ENCODE measurements at regions not wholly inside any gene's neighbourhood (a gene's known extent, or its start where the extent isn't known, plus 50 kb on each side); places are given as distances from the start of the nearest gene placed in this dataset.

DNA sequence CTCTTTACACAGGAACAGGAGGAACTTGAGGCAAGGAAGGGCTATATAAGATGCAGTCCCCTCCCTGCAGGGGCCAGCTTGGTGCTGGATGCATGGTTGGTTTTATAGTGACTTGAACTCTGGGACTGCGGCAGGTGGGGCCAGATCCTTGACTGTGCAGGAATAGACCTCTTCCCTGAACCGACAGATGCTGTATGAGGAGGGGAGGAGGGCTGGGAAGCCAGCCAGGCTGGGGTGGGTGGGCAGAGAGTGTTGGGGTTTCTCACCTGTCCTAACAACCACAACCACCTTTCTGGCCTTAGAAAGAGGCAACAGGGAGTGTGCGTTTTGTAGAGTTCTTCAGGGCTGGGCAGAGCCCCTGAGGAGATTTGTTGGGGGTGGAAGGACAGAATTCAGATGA, 798.1 kb downstream of the KCNJ18 start:
- Histone ChIP-seq H3K9me2 (ENCODE audit: insufficient read depth) (no peaks in the 10 kb centered on the region), H3K27me3 (ENCODE audit: insufficient read depth) (no peaks in the 10 kb centered on the region)
- peaks cover 99% of the 10 kb centered on the region for H3K9me3 Mint-ChIP-seq

More for the DNA sequence above, 798.1 kb downstream of the KCNJ18 start:
- Mint-ChIP-seq H3K4me1 (no peaks in the 10 kb centered on the region), H3K4me3 (no peak overlapping the region), H3K27me3 (ENCODE audit: insufficient read depth, low read depth, poor library complexity) (no peaks in the 10 kb centered on the region), H3K36me3 (ENCODE audit: low read depth) (peaks cover 40% of the 10 kb centered on the region), H3K27ac (no peak overlapping the region)
- Histone ChIP-seq H3K4me2 (no peak overlapping the region), H3K36me3 (ENCODE audit: insufficient read depth) (no peaks in the 10 kb centered on the region), H4K20me1 (replicated peaks; ENCODE audit: insufficient read depth) (no peaks in the 10 kb centered on the region), H2AFZ (no peak overlapping the region), H3K79me2 (replicated peaks; ENCODE audit: insufficient read depth) (no peaks in the 10 kb centered on the region), H3K27ac (ENCODE audit: low read depth) (no peak overlapping the region), H3K4me1 (ENCODE audit: insufficient read depth) (no peaks in the 10 kb centered on the region), H3K4me3 (no peak overlapping the region), H3F3A (replicated peaks; ENCODE audit: low read depth) (no peaks in the 10 kb centered on the region)
- ATAC-seq: no peak
- no peak for TF ChIP-seq ZNF114 (CRISPR knock-in tag; IDR thresholded peaks at IDR 0.05)
- no peak for TF ChIP-seq JUNB (IDR thresholded peaks at IDR 0.05; ENCODE audit: unreplicated experiment)
- TF ChIP-seq, protein P1, sequence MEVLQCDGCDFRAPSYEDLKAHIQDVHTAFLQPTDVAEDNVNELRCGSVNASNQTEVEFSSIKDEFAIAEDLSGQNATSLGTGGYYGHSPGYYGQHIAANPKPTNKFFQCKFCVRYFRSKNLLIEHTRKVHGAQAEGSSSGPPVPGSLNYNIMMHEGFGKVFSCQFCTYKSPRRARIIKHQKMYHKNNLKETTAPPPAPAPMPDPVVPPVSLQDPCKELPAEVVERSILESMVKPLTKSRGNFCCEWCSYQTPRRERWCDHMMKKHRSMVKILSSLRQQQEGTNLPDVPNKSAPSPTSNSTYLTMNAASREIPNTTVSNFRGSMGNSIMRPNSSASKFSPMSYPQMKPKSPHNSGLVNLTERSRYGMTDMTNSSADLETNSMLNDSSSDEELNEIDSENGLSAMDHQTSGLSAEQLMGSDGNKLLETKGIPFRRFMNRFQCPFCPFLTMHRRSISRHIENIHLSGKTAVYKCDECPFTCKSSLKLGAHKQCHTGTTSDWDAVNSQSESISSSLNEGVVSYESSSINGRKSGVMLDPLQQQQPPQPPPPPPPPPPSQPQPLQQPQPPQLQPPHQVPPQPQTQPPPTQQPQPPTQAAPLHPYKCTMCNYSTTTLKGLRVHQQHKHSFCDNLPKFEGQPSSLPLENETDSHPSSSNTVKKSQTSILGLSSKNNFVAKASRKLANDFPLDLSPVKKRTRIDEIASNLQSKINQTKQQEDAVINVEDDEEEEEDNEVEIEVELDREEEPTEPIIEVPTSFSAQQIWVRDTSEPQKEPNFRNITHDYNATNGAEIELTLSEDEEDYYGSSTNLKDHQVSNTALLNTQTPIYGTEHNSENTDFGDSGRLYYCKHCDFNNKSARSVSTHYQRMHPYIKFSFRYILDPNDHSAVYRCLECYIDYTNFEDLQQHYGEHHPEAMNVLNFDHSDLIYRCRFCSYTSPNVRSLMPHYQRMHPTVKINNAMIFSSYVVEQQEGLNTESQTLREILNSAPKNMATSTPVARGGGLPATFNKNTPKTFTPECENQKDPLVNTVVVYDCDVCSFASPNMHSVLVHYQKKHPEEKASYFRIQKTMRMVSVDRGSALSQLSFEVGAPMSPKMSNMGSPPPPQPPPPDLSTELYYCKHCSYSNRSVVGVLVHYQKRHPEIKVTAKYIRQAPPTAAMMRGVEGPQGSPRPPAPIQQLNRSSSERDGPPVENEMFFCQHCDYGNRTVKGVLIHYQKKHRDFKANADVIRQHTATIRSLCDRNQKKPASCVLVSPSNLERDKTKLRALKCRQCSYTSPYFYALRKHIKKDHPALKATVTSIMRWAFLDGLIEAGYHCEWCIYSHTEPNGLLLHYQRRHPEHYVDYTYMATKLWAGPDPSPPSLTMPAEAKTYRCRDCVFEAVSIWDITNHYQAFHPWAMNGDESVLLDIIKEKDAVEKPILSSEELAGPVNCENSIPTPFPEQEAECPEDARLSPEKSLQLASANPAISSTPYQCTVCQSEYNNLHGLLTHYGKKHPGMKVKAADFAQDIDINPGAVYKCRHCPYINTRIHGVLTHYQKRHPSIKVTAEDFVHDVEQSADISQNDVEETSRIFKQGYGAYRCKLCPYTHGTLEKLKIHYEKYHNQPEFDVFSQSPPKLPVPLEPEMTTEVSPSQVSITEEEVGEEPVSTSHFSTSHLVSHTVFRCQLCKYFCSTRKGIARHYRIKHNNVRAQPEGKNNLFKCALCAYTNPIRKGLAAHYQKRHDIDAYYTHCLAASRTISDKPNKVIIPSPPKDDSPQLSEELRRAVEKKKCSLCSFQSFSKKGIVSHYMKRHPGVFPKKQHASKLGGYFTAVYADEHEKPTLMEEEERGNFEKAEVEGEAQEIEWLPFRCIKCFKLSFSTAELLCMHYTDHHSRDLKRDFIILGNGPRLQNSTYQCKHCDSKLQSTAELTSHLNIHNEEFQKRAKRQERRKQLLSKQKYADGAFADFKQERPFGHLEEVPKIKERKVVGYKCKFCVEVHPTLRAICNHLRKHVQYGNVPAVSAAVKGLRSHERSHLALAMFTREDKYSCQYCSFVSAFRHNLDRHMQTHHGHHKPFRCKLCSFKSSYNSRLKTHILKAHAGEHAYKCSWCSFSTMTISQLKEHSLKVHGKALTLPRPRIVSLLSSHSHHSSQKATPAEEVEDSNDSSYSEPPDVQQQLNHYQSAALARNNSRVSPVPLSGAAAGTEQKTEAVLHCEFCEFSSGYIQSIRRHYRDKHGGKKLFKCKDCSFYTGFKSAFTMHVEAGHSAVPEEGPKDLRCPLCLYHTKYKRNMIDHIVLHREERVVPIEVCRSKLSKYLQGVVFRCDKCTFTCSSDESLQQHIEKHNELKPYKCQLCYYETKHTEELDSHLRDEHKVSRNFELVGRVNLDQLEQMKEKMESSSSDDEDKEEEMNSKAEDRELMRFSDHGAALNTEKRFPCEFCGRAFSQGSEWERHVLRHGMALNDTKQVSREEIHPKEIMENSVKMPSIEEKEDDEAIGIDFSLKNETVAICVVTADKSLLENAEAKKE (CRISPR knock-in tag; IDR thresholded peaks at IDR 0.05): no peak
- no peak for TF ChIP-seq EZH2 (IDR thresholded peaks at IDR 0.05; ENCODE audit: low read depth, unreplicated experiment)
- no peak for TF ChIP-seq POLR2AphosphoS5 (IDR thresholded peaks at IDR 0.05; ENCODE audit: low read depth)
- TF ChIP-seq, protein P2, sequence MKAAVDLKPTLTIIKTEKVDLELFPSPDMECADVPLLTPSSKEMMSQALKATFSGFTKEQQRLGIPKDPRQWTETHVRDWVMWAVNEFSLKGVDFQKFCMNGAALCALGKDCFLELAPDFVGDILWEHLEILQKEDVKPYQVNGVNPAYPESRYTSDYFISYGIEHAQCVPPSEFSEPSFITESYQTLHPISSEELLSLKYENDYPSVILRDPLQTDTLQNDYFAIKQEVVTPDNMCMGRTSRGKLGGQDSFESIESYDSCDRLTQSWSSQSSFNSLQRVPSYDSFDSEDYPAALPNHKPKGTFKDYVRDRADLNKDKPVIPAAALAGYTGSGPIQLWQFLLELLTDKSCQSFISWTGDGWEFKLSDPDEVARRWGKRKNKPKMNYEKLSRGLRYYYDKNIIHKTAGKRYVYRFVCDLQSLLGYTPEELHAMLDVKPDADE (IDR thresholded peaks at IDR 0.05): no peak
- no peak for TF ChIP-seq EZH2phosphoT487 (IDR thresholded peaks at IDR 0.05; ENCODE audit: unreplicated experiment)
- TF ChIP-seq, protein P3, sequence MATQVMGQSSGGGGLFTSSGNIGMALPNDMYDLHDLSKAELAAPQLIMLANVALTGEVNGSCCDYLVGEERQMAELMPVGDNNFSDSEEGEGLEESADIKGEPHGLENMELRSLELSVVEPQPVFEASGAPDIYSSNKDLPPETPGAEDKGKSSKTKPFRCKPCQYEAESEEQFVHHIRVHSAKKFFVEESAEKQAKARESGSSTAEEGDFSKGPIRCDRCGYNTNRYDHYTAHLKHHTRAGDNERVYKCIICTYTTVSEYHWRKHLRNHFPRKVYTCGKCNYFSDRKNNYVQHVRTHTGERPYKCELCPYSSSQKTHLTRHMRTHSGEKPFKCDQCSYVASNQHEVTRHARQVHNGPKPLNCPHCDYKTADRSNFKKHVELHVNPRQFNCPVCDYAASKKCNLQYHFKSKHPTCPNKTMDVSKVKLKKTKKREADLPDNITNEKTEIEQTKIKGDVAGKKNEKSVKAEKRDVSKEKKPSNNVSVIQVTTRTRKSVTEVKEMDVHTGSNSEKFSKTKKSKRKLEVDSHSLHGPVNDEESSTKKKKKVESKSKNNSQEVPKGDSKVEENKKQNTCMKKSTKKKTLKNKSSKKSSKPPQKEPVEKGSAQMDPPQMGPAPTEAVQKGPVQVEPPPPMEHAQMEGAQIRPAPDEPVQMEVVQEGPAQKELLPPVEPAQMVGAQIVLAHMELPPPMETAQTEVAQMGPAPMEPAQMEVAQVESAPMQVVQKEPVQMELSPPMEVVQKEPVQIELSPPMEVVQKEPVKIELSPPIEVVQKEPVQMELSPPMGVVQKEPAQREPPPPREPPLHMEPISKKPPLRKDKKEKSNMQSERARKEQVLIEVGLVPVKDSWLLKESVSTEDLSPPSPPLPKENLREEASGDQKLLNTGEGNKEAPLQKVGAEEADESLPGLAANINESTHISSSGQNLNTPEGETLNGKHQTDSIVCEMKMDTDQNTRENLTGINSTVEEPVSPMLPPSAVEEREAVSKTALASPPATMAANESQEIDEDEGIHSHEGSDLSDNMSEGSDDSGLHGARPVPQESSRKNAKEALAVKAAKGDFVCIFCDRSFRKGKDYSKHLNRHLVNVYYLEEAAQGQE (IDR thresholded peaks at IDR 0.05; ENCODE audit: unreplicated experiment): no peak
- TF ChIP-seq ZNF331 (CRISPR knock-in tag; IDR thresholded peaks at IDR 0.05; ENCODE audit: low read depth): no peak
- TF ChIP-seq, protein P4, sequence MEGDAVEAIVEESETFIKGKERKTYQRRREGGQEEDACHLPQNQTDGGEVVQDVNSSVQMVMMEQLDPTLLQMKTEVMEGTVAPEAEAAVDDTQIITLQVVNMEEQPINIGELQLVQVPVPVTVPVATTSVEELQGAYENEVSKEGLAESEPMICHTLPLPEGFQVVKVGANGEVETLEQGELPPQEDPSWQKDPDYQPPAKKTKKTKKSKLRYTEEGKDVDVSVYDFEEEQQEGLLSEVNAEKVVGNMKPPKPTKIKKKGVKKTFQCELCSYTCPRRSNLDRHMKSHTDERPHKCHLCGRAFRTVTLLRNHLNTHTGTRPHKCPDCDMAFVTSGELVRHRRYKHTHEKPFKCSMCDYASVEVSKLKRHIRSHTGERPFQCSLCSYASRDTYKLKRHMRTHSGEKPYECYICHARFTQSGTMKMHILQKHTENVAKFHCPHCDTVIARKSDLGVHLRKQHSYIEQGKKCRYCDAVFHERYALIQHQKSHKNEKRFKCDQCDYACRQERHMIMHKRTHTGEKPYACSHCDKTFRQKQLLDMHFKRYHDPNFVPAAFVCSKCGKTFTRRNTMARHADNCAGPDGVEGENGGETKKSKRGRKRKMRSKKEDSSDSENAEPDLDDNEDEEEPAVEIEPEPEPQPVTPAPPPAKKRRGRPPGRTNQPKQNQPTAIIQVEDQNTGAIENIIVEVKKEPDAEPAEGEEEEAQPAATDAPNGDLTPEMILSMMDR (conservative IDR thresholded peaks at IDR 0.05; ENCODE audit: low read depth in 2 of 2): no peak
- no peak for DNase-seq (ENCODE audit: low spot score)
